ENCODE measurements at regions not wholly inside any gene's neighbourhood (a gene's known extent, or its start where the extent isn't known, plus 50 kb on each side); places are given as distances from the start of the nearest gene placed in this dataset.

DNA sequence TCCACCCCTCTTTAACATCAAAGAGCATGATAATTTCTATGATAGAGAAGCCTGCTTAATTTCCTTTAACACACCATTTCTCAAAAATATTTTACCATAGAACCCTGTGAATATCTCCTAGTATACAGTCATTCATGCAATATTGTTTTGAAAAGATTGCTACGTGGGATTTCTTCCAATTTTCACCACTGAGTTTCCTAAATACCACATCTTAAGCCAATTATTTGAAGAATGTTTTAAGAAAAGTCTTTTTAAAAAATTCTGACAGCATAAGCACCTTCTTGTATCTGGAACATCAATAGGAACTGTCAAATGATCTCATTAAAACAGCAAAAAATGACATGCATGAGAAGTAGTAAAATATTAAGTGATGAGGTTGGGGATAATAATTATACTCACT, 1126.7 kb downstream of the TUSC7 start:
- no peak overlapping the region for H3K9ac ChIP-seq (ENCODE audit: low read length in 5 of 5)
- H3K4me3 ChIP-seq (ENCODE audit: low read depth in 1 of 5, low read length in 5 of 5), result no peak overlapping the region
- H3K27me3 ChIP-seq (ENCODE audit: control insufficient read depth in 5 of 5, insufficient read depth in 4 of 5, low read length in 5 of 5), result no peaks in the 10 kb centered on the region
- no peaks in the 10 kb centered on the region for H3K36me3 ChIP-seq (ENCODE audit: control insufficient read depth in 5 of 5, insufficient read depth in 5 of 5, low read length in 5 of 5)
- H3K9me3 ChIP-seq (ENCODE audit: control insufficient read depth in 5 of 5, low read length in 5 of 5), result no peaks in the 10 kb centered on the region
- no peak overlapping the region for H3K27ac ChIP-seq (ENCODE audit: low read depth, low read length)
- H3K4me1 ChIP-seq (ENCODE audit: control insufficient read depth in 5 of 5, insufficient read depth in 5 of 5, low read length in 5 of 5), result no peaks in the 10 kb centered on the region

DNA sequence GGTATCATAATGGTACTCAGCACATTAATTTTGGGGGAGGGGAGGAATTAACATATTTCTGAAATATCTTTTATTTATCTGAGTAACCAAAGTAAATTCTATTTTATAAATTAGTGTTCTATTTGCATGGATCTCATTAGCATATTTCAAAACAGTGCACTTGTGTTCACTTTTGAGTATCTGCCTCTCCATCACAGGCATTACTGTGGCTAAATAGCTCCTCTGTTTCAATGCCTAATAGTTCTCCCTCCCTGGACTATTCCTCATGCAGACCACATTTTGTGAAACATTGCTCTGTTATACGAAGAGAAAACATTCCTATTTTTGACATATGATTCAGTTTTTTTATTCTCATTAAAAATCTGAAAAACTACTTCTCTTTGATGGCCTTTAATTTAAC, 1127.8 kb downstream of the TUSC7 start:
- no peak overlapping the region for H3K27ac ChIP-seq (ENCODE audit: low read depth, low read length)
- no peaks in the 10 kb centered on the region for H3K27me3 ChIP-seq (ENCODE audit: control insufficient read depth in 5 of 5, insufficient read depth in 4 of 5, low read length in 5 of 5)
- H3K4me1 ChIP-seq (ENCODE audit: control insufficient read depth in 5 of 5, insufficient read depth in 5 of 5, low read length in 5 of 5), result no peaks in the 10 kb centered on the region
- H3K4me3 ChIP-seq (ENCODE audit: low read depth in 1 of 5, low read length in 5 of 5), result no peak overlapping the region
- H3K9me3 ChIP-seq (ENCODE audit: control insufficient read depth in 5 of 5, low read length in 5 of 5), result no peaks in the 10 kb centered on the region
- H3K9ac ChIP-seq (ENCODE audit: low read length in 5 of 5), result no peak overlapping the region
- H3K36me3 ChIP-seq (ENCODE audit: control insufficient read depth in 5 of 5, insufficient read depth in 5 of 5, low read length in 5 of 5), result no peaks in the 10 kb centered on the region

DNA sequence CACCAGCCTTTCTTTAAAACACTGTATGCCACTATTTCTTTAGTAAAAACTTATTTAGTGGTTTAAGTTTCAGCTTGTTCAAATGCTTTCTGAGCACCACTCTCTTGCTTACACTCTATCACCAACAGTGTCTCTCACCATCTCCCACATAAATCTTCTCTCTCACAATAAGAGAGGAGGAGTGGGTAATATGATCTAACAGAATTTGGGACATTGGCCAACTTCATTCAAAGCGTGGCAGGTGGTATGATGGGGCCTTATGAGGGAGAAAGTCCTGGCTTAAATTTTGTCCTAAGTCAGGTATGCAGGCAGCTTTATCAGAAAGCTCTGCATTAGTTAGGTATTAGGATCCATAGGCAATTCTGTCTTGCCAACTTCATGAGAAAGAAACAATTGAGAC, 1132.5 kb downstream of the TUSC7 start:
- Histone ChIP-seq H3K4me1 (ENCODE audit: control insufficient read depth in 5 of 5, insufficient read depth in 5 of 5, low read length in 5 of 5) (no peaks in the 10 kb centered on the region), H3K27me3 (ENCODE audit: control insufficient read depth in 5 of 5, insufficient read depth in 4 of 5, low read length in 5 of 5) (no peaks in the 10 kb centered on the region), H3K36me3 (ENCODE audit: control insufficient read depth in 5 of 5, insufficient read depth in 5 of 5, low read length in 5 of 5) (no peaks in the 10 kb centered on the region), H3K4me3 (ENCODE audit: low read depth in 1 of 5, low read length in 5 of 5) (no peak overlapping the region), H3K9ac (ENCODE audit: low read length in 5 of 5) (no peak overlapping the region), H3K27ac (ENCODE audit: low read depth, low read length) (no peak overlapping the region), H3K9me3 (ENCODE audit: control insufficient read depth in 5 of 5, low read length in 5 of 5) (no peaks in the 10 kb centered on the region)

DNA sequence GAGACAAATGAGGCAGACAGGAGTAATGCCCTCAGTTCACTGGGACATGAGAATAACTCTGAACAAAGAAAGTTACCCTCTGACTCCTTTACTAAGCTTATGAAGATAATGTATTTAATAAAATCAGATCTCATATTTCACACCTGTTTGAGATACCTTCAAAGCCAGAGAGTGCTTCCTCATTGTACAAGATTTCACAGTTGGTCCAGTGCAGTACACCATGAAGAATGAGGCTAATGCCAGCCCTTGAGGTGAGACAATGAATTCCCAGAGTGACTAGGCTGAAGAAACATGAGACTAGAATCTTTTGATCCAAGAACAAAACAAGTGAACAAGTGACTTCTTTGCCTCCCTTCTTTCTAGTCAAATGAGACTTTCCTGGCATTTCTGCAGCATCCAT, 1133.8 kb downstream of the TUSC7 start:
- no peaks in the 10 kb centered on the region for H3K4me1 ChIP-seq (ENCODE audit: control insufficient read depth in 5 of 5, insufficient read depth in 5 of 5, low read length in 5 of 5)
- H3K9ac ChIP-seq (ENCODE audit: low read length in 5 of 5), result no peak overlapping the region
- H3K27me3 ChIP-seq (ENCODE audit: control insufficient read depth in 5 of 5, insufficient read depth in 4 of 5, low read length in 5 of 5), result no peaks in the 10 kb centered on the region
- no peaks in the 10 kb centered on the region for H3K36me3 ChIP-seq (ENCODE audit: control insufficient read depth in 5 of 5, insufficient read depth in 5 of 5, low read length in 5 of 5)
- no peaks in the 10 kb centered on the region for H3K9me3 ChIP-seq (ENCODE audit: control insufficient read depth in 5 of 5, low read length in 5 of 5)
- no peak overlapping the region for H3K4me3 ChIP-seq (ENCODE audit: low read depth in 1 of 5, low read length in 5 of 5)
- no peak overlapping the region for H3K27ac ChIP-seq (ENCODE audit: low read depth, low read length)

DNA sequence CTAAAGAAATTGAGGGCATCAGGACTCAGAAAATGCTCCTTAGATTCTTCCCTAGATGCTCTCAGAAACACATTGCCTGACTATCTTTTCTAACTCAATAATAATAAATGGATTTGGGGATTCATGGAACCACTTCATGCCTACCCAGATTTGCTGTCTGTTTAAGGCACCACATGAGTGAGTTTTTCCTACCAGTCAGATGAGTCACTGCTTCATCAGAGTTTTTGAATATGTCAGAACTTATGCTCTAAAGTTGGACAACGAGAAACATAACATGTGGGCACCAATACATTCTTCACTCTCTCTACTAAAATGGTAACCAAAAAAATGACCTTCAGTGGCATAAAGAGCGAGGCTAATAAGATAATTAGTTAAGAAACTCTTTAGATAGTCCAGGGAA, 1135.1 kb downstream of the TUSC7 start:
- H3K27me3 ChIP-seq (ENCODE audit: control insufficient read depth in 5 of 5, insufficient read depth in 4 of 5, low read length in 5 of 5), result no peaks in the 10 kb centered on the region
- no peaks in the 10 kb centered on the region for H3K36me3 ChIP-seq (ENCODE audit: control insufficient read depth in 5 of 5, insufficient read depth in 5 of 5, low read length in 5 of 5)
- no peaks in the 10 kb centered on the region for H3K9me3 ChIP-seq (ENCODE audit: control insufficient read depth in 5 of 5, low read length in 5 of 5)
- no peak overlapping the region for H3K4me3 ChIP-seq (ENCODE audit: low read depth in 1 of 5, low read length in 5 of 5)
- no peak overlapping the region for H3K27ac ChIP-seq (ENCODE audit: low read depth, low read length)
- peaks cover 0 to 5% (median 0%) of the 10 kb centered on the region in 5 donors for H3K4me1 ChIP-seq (ENCODE audit: control insufficient read depth in 5 of 5, insufficient read depth in 5 of 5, low read length in 5 of 5)
- H3K9ac ChIP-seq (ENCODE audit: low read length in 5 of 5), result no peak overlapping the region

DNA sequence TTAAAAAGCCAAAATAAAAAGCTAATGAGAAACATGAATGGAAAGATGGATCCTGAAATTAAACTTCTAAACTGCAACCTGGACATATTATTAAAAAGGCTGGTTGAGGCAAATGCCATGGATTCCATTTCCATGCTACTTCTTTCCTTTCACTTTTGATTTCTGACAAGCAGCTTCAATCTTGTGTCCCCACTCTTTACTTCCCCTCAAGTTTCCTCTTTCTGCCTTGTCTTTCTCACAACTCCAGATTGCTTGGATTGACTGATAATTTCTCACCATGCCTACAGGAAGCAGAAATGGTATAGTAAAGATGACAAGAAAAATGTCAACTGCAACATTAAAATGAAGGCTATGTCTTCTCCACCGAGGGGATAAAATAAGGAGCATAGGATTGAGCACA, 1136.7 kb downstream of the TUSC7 start:
- H3K4me1 ChIP-seq (ENCODE audit: control insufficient read depth in 5 of 5, insufficient read depth in 5 of 5, low read length in 5 of 5), result peaks cover 0 to 6% (median 0%) of the 10 kb centered on the region in 5 donors
- no peak overlapping the region for H3K27ac ChIP-seq (ENCODE audit: low read depth, low read length)
- H3K36me3 ChIP-seq (ENCODE audit: control insufficient read depth in 5 of 5, insufficient read depth in 5 of 5, low read length in 5 of 5), result no peaks in the 10 kb centered on the region
- H3K9me3 ChIP-seq (ENCODE audit: control insufficient read depth in 5 of 5, low read length in 5 of 5), result no peaks in the 10 kb centered on the region
- H3K27me3 ChIP-seq (ENCODE audit: control insufficient read depth in 5 of 5, insufficient read depth in 4 of 5, low read length in 5 of 5), result no peaks in the 10 kb centered on the region
- no peak overlapping the region for H3K4me3 ChIP-seq (ENCODE audit: low read depth in 1 of 5, low read length in 5 of 5)
- no peak overlapping the region for H3K9ac ChIP-seq (ENCODE audit: low read length in 5 of 5)

DNA sequence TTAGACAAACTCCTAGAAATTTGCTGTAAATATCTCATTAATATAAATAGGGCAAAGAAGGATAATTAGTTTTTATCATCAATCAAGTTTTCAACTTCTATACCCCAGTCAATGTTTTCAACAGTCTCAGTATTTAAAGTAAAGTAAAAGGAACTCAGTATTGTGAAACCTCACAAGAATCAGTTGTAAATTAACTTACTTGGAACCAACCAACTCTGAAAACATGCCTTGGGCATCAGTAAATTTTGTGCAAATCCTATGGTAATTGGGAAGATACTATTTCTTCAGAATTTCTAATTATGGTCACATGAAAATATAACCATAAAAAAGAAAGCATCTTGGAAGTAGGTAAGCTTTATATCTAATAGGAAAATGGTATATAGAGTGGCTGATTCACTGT, 1139.0 kb downstream of the TUSC7 start:
- Histone ChIP-seq H3K4me3 (ENCODE audit: low read depth in 1 of 5, low read length in 5 of 5) (no peak overlapping the region), H3K9ac (ENCODE audit: low read length in 5 of 5) (no peak overlapping the region), H3K4me1 (ENCODE audit: control insufficient read depth in 5 of 5, insufficient read depth in 5 of 5, low read length in 5 of 5) (peaks cover 0 to 6% (median 0%) of the 10 kb centered on the region in 5 donors), H3K36me3 (ENCODE audit: control insufficient read depth in 5 of 5, insufficient read depth in 5 of 5, low read length in 5 of 5) (no peaks in the 10 kb centered on the region), H3K9me3 (ENCODE audit: control insufficient read depth in 5 of 5, low read length in 5 of 5) (no peaks in the 10 kb centered on the region), H3K27me3 (ENCODE audit: control insufficient read depth in 5 of 5, insufficient read depth in 4 of 5, low read length in 5 of 5) (no peaks in the 10 kb centered on the region), H3K27ac (ENCODE audit: low read depth, low read length) (no peak overlapping the region)

DNA sequence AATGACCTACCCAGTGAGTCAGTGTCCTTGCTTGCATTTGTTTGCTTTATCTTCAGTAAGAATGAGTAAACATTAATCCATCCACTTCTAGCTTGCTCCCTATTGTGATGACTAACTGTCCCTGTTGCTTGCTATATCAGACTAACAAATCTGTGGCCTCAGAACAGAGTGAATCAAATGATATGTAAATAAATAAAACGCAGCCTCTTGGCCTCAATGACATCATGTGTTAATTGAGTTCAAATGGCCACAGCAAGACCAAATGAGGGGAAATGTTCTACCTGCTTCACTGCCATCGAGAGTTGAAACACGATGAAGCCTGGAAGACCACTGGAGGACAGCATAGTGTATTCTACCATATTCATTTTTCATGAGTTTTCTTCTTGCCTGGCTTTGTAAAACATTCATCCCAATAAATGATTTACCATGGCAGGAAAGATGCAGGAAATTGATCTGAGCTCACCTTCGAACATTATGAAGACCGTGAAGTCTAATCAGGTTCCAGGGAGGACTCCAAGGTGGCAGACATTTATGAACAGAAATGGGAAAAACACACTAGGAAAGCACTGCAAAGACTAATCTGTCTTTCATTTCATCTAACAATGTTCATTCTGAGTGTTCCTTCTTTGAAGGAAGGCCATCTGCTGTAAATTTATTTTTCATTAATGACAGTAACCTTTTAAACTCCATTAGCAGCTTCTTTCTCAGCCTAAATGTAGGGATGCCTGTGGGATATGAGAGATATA, 1144.5 kb downstream of the TUSC7 start:
- Histone ChIP-seq H3K27ac (ENCODE audit: low read depth, low read length) (no peak overlapping the region), H3K4me3 (ENCODE audit: low read depth in 1 of 5, low read length in 5 of 5) (no peak overlapping the region), H3K9me3 (ENCODE audit: control insufficient read depth in 5 of 5, low read length in 5 of 5) (no peaks in the 10 kb centered on the region), H3K9ac (ENCODE audit: low read length in 5 of 5) (no peak overlapping the region), H3K36me3 (ENCODE audit: control insufficient read depth in 5 of 5, insufficient read depth in 5 of 5, low read length in 5 of 5) (no peaks in the 10 kb centered on the region), H3K27me3 (ENCODE audit: control insufficient read depth in 5 of 5, insufficient read depth in 4 of 5, low read length in 5 of 5) (no peaks in the 10 kb centered on the region), H3K4me1 (ENCODE audit: control insufficient read depth in 5 of 5, insufficient read depth in 5 of 5, low read length in 5 of 5) (peaks cover 0 to 6% (median 0%) of the 10 kb centered on the region in 5 donors)

DNA sequence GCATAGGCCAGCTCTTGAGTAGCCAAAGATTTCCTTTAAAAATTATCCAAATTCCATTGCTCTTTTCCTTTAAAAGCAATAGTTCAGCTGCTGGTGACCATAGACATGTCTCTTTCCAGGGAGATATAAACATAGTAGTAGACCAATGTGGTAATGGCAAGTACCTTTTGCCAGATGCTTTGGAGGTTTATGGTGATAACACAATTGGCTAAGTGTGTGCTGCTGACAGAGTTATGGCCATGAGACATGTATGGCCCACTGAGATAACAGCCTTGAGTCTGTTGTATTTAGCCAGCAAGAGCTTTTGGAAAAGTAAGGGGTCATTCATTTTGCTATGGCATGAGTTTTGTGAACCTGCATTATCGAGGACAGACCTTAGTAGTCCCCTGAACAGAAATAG, 1146.8 kb downstream of the TUSC7 start:
- H3K4me1 ChIP-seq (ENCODE audit: control insufficient read depth in 5 of 5, insufficient read depth in 5 of 5, low read length in 5 of 5), result no peaks in the 10 kb centered on the region
- H3K36me3 ChIP-seq (ENCODE audit: control insufficient read depth in 5 of 5, insufficient read depth in 5 of 5, low read length in 5 of 5), result no peaks in the 10 kb centered on the region

DNA sequence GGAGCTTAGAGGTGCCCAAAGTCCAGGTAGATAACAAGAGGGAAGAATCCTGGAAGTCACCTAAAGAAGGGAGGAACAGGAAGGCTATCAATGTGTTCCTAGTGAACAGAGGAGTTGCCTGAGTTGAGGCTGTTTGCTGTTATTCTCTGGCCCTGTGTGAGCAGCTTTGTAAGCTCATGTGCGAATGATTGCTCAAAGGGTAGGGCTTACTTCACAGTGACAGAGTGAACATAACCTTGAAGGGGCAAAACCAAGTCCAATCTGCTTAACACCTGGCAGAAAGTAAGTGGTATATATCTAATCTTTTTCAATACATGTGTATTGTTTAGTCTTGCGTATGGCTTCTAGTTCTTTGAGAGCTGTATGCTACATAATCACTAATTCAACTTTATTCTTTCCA, 1153.6 kb downstream of the TUSC7 start:
- Histone ChIP-seq H3K9me3 (ENCODE audit: control insufficient read depth in 5 of 5, low read length in 5 of 5) (no peaks in the 10 kb centered on the region), H3K27me3 (ENCODE audit: control insufficient read depth in 5 of 5, insufficient read depth in 4 of 5, low read length in 5 of 5) (no peaks in the 10 kb centered on the region), H3K36me3 (ENCODE audit: control insufficient read depth in 5 of 5, insufficient read depth in 5 of 5, low read length in 5 of 5) (no peaks in the 10 kb centered on the region), H3K9ac (ENCODE audit: low read length in 5 of 5) (no peak overlapping the region), H3K4me1 (ENCODE audit: control insufficient read depth in 5 of 5, insufficient read depth in 5 of 5, low read length in 5 of 5) (no peaks in the 10 kb centered on the region), H3K27ac (ENCODE audit: low read depth, low read length) (no peak overlapping the region), H3K4me3 (ENCODE audit: low read depth in 1 of 5, low read length in 5 of 5) (no peak overlapping the region)

More for the DNA sequence above, 1146.8 kb downstream of the TUSC7 start:
- H3K9ac ChIP-seq (ENCODE audit: low read length in 5 of 5), result no peak overlapping the region
- H3K27me3 ChIP-seq (ENCODE audit: control insufficient read depth in 5 of 5, insufficient read depth in 4 of 5, low read length in 5 of 5), result no peaks in the 10 kb centered on the region
- H3K27ac ChIP-seq (ENCODE audit: low read depth, low read length), result no peak overlapping the region
- no peak overlapping the region for H3K4me3 ChIP-seq (ENCODE audit: low read depth in 1 of 5, low read length in 5 of 5)
- H3K9me3 ChIP-seq (ENCODE audit: control insufficient read depth in 5 of 5, low read length in 5 of 5), result no peaks in the 10 kb centered on the region

Measured in subcutaneous abdominal adipose tissue (tissue), 5 donors.